Esophagus muscularis mucosa (tissue), 4 donors: ENCODE measurements at regions not wholly inside any gene's neighbourhood (a gene's known extent, or its start where the extent isn't known, plus 50 kb on each side); places are given as distances from the start of the nearest gene placed in this dataset.

ENCODE experiments used
- DNase-seq: peaks from one replicate; pipeline ENCODE4 v3.0.0-alpha.2; 2017; ENCODE audit errors: extremely low spot score
- H3K27ac ChIP-seq, 4 donors: fragments of 200-600 bp; sonication (generic); replicated peaks in 1 of 4; 1 replicate in 3 of 4; 2 replicates in 1 of 4; pipeline ENCODE4 v1.5.1; 2016 to 2019; ENCODE audit warnings: mild to moderate bottlenecking in 1 of 4
- H3K27me3 ChIP-seq, 4 donors: fragments of 200-600 bp; sonication (generic); one replicate each; pipeline versions ENCODE4 v1.5.1 to v1.6.0; 2016 to 2019
- H3K36me3 ChIP-seq, 4 donors: fragments of 200-600 bp; sonication (generic); one replicate each; pipeline ENCODE4 v1.5.1; 2016 to 2019
- H3K4me1 ChIP-seq, 4 donors: fragments of 200-600 bp; sonication (generic); one replicate each; pipeline ENCODE4 v1.5.1; 2016 to 2019
- H3K4me3 ChIP-seq, 4 donors: fragments of 200-600 bp; sonication (generic); 1 replicate in 2 of 4; 2 replicates in 2 of 4; pipeline ENCODE4 v1.5.1; 2016 to 2019; ENCODE audit warnings: mild to moderate bottlenecking in 4 of 4, moderate library complexity in 1 of 4
- H3K9me3 ChIP-seq, 4 donors: fragments of 200-600 bp; sonication (generic); 1 replicate in 3 of 4; 2 replicates in 1 of 4; pipeline ENCODE4 v1.5.1; 2016 to 2019
- EP300 ChIP-seq: sonication (generic); formaldehyde crosslinking; IDR thresholded peaks from one replicate; pipeline ENCODE4 v1.6.1; 2017; ENCODE audit warnings: antibody characterized with exemption
- POLR2A ChIP-seq: fragments of 450-650 bp; IDR thresholded peaks from one replicate; pipeline ENCODE4 v1.6.1; 2017; ENCODE audit warnings: antibody characterized with exemption, moderate library complexity, mild to moderate bottlenecking, low read depth
- POLR2AphosphoS5 ChIP-seq, 2 donors: sonication (generic); formaldehyde crosslinking; IDR thresholded peaks; one replicate each; pipeline ENCODE4 v1.6.1; 2017; ENCODE audit warnings: antibody characterized with exemption in 2 of 2
- WGBS: methylation state at CpG from one replicate; pipeline ENCODE4 v1.1.5; 2018; 5-methylcytosine and 5-hydroxymethylcytosine counted together
- intact Hi-C: fragments of 100-400 bp; cut with DNase I; formaldehyde crosslinking; loops from one replicate; pipeline ENCODE4 v1.15.1; 2023
- TF ChIP-seq, protein P1 (sequence below), 3 experiments: fragments of 200-600 bp in 2 of 3; fragments of 450-650 bp in 1 of 3; sonication (generic) in 2 of 3; IDR thresholded peaks; one replicate each; pipeline ENCODE4 v1.5.1; 2017 to 2019; ENCODE audit warnings: antibody characterized with exemption in 3 of 3, mild to moderate bottlenecking in 2 of 3, moderate library complexity in 1 of 3

DNA sequence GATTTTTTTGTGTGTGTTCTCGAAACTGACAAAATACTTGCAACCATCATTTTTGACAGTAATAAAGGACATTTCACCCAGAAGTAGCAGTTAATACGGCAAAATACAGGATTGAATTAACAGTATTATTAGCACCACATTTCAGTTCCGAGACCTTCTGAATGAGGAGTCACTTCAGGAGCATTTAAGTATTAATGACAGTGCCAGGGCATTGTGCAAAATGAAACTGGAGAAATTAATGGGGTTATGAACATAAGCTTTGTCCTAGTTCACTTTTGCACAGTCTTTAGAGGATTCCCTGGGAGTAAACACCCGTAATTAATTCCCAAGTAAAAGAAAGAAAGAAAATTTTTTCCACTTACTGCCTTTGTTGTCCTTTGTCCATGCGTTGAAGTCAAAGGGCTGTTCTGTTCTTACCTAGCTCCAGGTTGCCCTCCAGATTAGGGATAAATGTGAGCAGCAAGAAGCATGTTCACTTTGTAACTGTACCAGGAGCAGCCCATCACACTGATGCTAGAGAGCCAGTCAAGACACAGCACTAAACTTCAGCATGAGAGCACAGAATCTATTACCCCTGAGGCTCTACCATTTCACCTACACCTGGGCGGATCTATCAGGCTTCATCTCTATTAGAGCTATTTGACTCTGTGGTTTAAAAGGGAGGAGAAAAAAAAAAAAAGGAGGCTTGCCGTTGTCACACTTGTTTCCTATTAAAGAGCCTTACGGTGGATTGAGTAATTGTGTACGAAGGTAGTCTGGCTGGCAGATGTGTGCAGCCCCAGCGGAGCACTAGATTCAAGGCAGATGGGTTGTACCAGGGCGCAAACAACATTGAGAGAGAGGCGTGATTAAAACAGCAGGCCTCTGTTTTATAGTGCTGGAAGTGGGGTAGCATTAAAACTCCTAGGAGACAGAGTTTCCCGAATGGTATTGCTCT lies 297.8 kb upstream of the SEMA3A start:
- Histone ChIP-seq H3K4me1 (peaks cover 0 to 13% (median 6%) of the 10 kb centered on the region in 4 donors), H3K9me3 (no peaks in the 10 kb centered on the region), H3K4me3 (no peak overlapping the region), H3K27ac (no peak overlapping the region), H3K27me3 (no peaks in the 10 kb centered on the region), H3K36me3 (no peaks in the 10 kb centered on the region)
- 90% methylated on average over 13 of the region's 13 CpGs for WGBS
- DNase-seq = no peak
- intact Hi-C loops = loop anchor here (5.0 kb wide), 1 partner anchor 530 kb away; no protein-coding TSS in a partner anchor
- TF ChIP-seq EP300 (no peak), POLR2A (no peak), POLR2AphosphoS5 (IDR thresholded peaks at IDR 0.05) (no peak)
- TF ChIP-seq, protein P1, sequence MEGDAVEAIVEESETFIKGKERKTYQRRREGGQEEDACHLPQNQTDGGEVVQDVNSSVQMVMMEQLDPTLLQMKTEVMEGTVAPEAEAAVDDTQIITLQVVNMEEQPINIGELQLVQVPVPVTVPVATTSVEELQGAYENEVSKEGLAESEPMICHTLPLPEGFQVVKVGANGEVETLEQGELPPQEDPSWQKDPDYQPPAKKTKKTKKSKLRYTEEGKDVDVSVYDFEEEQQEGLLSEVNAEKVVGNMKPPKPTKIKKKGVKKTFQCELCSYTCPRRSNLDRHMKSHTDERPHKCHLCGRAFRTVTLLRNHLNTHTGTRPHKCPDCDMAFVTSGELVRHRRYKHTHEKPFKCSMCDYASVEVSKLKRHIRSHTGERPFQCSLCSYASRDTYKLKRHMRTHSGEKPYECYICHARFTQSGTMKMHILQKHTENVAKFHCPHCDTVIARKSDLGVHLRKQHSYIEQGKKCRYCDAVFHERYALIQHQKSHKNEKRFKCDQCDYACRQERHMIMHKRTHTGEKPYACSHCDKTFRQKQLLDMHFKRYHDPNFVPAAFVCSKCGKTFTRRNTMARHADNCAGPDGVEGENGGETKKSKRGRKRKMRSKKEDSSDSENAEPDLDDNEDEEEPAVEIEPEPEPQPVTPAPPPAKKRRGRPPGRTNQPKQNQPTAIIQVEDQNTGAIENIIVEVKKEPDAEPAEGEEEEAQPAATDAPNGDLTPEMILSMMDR (IDR thresholded peaks at IDR 0.05) = no peak

DNA sequence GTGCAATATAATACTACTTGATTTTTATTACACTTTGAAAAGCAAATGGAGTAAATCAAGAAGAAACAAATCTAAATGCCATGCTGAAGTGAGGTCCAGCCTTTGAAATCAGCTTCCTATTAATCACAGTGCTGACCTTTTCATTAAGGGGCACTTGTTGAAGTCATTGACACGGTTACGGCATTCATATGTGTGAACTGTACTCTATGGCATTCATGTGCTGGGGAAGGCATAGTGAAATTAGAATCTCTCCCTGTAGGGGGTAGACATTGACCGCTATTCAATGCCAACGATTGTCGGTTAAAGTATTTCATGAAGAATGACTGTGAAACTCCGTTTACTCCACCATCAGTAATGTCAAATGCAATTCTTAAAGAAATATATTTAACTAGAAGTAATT lies 296.1 kb upstream of the SEMA3A start:
- WGBS = 52% methylated on average over 6 of the region's 6 CpGs

DNA sequence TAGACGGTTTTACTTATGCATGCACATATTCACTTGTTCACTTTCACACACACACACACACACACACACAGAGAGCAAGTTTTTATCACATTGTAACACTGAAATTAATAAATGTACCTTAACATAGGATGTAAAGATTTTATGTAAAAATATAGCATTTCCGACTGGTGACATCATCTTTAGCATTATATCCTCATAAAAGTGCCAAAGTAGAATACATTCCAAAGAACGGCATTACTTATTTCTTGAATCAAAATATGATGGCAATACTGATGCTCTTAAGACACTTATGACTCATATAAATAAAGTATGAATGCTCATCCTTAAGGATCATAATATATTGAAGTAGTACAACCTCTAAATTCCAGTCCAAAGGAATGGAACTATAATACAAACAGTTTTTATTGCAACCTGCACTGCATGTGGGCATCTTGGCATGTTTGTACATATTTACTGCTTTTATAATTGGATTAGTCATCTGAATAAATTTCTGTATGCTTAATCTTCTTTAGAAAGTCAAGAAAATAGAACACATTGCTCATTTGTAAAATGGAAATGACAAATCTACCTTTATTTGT lies 290.0 kb upstream of the SEMA3A start:
- intact Hi-C loops = no loop called here
- no peak for DNase-seq
- TF ChIP-seq POLR2AphosphoS5 (IDR thresholded peaks at IDR 0.05) (no peak), EP300 (no peak), POLR2A (no peak)
- TF ChIP-seq, protein P1 (IDR thresholded peaks at IDR 0.05) = no peak
- Histone ChIP-seq H3K36me3 (no peaks in the 10 kb centered on the region), H3K4me1 (no peaks in the 10 kb centered on the region), H3K4me3 (no peak overlapping the region), H3K27ac (no peak overlapping the region), H3K27me3 (no peaks in the 10 kb centered on the region), H3K9me3 (no peaks in the 10 kb centered on the region)
- 92% methylated on average over 3 of the region's 3 CpGs for WGBS

More for the DNA sequence above, 296.1 kb upstream of the SEMA3A start:
- Histone ChIP-seq H3K36me3 (no peaks in the 10 kb centered on the region), H3K27me3 (no peaks in the 10 kb centered on the region), H3K9me3 (no peaks in the 10 kb centered on the region), H3K4me1 (peaks cover 0 to 13% (median 6%) of the 10 kb centered on the region in 4 donors), H3K27ac (no peak overlapping the region), H3K4me3 (no peak overlapping the region)
- intact Hi-C loops = loop anchor here (5.0 kb wide), 1 partner anchor 532 kb away; no protein-coding TSS in a partner anchor
- TF ChIP-seq, protein P1 (IDR thresholded peaks at IDR 0.05) = peak; percentile 50 to 54 (median 53)
- no peak for TF ChIP-seq EP300
- DNase-seq = no peak

DNA sequence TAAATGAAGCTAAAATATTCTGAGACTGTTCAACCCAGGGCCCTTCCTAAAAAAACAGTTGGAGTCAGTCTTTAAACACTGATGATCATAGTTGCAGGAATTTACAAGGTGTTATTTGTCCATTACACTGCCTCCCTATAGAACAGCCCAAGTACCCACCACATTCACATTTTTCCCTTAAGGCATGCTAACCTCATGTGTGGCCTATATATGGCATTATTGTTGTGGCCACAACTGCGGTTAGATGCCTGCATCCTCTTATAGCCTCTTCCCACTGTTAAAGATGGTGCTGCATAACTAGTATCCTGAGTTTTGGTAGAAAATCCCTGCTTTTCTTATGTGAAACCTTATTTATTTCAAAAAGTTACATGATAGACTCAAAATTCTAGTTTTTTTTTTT lies 287.9 kb upstream of the SEMA3A start:
- no peaks in the 10 kb centered on the region for H3K4me1 ChIP-seq
- TF ChIP-seq, protein P1 (IDR thresholded peaks at IDR 0.05) = no peak
- TF ChIP-seq POLR2AphosphoS5 (IDR thresholded peaks at IDR 0.05) (no peak), POLR2A (no peak), EP300 (no peak)
- WGBS = 100% methylated on average over 1 of the region's 1 CpG
- no peaks in the 10 kb centered on the region for H3K27me3 ChIP-seq
- H3K9me3 ChIP-seq = no peaks in the 10 kb centered on the region
- H3K4me3 ChIP-seq = no peak overlapping the region
- no peak for DNase-seq
- intact Hi-C loops = no loop called here
- H3K27ac ChIP-seq = no peak overlapping the region
- H3K36me3 ChIP-seq = no peaks in the 10 kb centered on the region
